IMR-90 (cell line): ENCODE measurements at regions not wholly inside any gene's neighbourhood (a gene's known extent, or its start where the extent isn't known, plus 50 kb on each side); places are given as distances from the start of the nearest gene placed in this dataset.

Experiments used
- CTCF ChIP-seq: conservative IDR thresholded peaks from 2 replicates; pipeline ENCODE4 v1.5.1; 2012; ENCODE audit warnings: mild to moderate bottlenecking, low read depth, low read length, improper control_type of control experiment
- FOS ChIP-seq: fragments of 150-350 bp; IDR thresholded peaks from 2 replicates; pipeline ENCODE4 v1.6.1; 2016; ENCODE audit warnings: low read depth, low read length
- MAZ ChIP-seq: IDR thresholded peaks from 2 replicates; pipeline ENCODE4 v1.6.1; 2012; ENCODE audit warnings: low read depth, mild to moderate bottlenecking, low read length, improper control_type of control experiment, moderate library complexity, borderline replicate concordance
- MXI1 ChIP-seq: IDR thresholded peaks from 2 replicates; pipeline ENCODE4 v1.6.1; 2012; ENCODE audit warnings: low read depth, mild to moderate bottlenecking, low read length, moderate library complexity, borderline replicate concordance
- POLR2A ChIP-seq: IDR thresholded peaks from 2 replicates; pipeline ENCODE4 v1.6.1; 2012; ENCODE audit warnings: mild to moderate bottlenecking, low read depth, low read length
- RCOR1 ChIP-seq: IDR thresholded peaks from 2 replicates; pipeline ENCODE4 v1.6.1; 2012; ENCODE audit warnings: mild to moderate bottlenecking, low read length, improper control_type of control experiment; ENCODE audit not compliant: insufficient replicate concordance
- RFX5 ChIP-seq: IDR thresholded peaks from 2 replicates; pipeline ENCODE4 v1.8.0; 2012; ENCODE audit warnings: low read depth, mild to moderate bottlenecking, low read length, moderate library complexity
- USF2 ChIP-seq: fragments of 150-350 bp; IDR thresholded peaks from 2 replicates; pipeline ENCODE4 v1.6.1; 2017; ENCODE audit warnings: mild to moderate bottlenecking, antibody characterized with exemption, low read length, low read depth

- TF ChIP-seq CTCF (no peak), MAZ (no peak), RFX5 (no peak), POLR2A (no peak), FOS (no peak), RCOR1 (no peak), MXI1 (no peak), USF2 (no peak)
Observed at GRCh38 chr1:103283371-103283770, 175.0 kb upstream of the COL11A1 start.
